HG03378 (cell line): ENCODE measurements at regions not wholly inside any gene's neighbourhood (a gene's known extent, or its start where the extent isn't known, plus 50 kb on each side); places are given as distances from the start of the nearest gene placed in this dataset.
"Not testable (repeated sequence)": the region's sequence is repeated elsewhere in the genome, so short reads cannot be mapped to it uniquely, and the experiment has no call there.

Experiments
- ATAC-seq: cut with Tn5 transposase; IDR thresholded peaks from one replicate; pipeline ENCODE4 v1.9.1; 2021; ENCODE audit warnings: mild to moderate bottlenecking, moderate library complexity; ENCODE audit not compliant: unreplicated experiment

GRCh38 chr13:71382285-71382684 is 484.7 kb downstream of the DACH1 start:
- no peak for ATAC-seq

- ATAC-seq = no peak
Observed at GRCh38 chr13:71380191-71380590, 486.8 kb downstream of the DACH1 start.

GRCh38 chr13:71378961-71379905 is 487.8 kb downstream of the DACH1 start:
- no peak for ATAC-seq

GRCh38 chr13:71374471-71375049 is 492.4 kb downstream of the DACH1 start:
- ATAC-seq = no peak

- ATAC-seq = no peak
Observed at GRCh38 chr13:71368336-71368735, 498.7 kb downstream of the DACH1 start.

GRCh38 chr13:71360041-71360440 is 507.0 kb downstream of the DACH1 start:
- no peak for ATAC-seq

- ATAC-seq = no peak
Observed at GRCh38 chr13:71359641-71360040, 507.4 kb downstream of the DACH1 start.

GRCh38 chr13:71358218-71358617 is 508.8 kb downstream of the DACH1 start:
- no peak for ATAC-seq

GRCh38 chr13:71355010-71355409 is 512.0 kb downstream of the DACH1 start:
- no peak for ATAC-seq

- ATAC-seq = no peak
Observed at GRCh38 chr13:71350886-71351285, 516.1 kb downstream of the DACH1 start.

- not testable (repeated sequence) for ATAC-seq
Observed at GRCh38 chr13:71345856-71346255, 521.1 kb downstream of the DACH1 start.

- ATAC-seq = no peak
Observed at GRCh38 chr13:71339736-71340135, 527.3 kb downstream of the DACH1 start.

GRCh38 chr13:71339005-71339404 is 528.0 kb downstream of the DACH1 start:
- no peak for ATAC-seq

- ATAC-seq = no peak
Observed at GRCh38 chr13:71338070-71338469, 528.9 kb downstream of the DACH1 start.

GRCh38 chr13:71327266-71327665 is 539.7 kb downstream of the DACH1 start:
- no peak for ATAC-seq

- no peak for ATAC-seq
Observed at GRCh38 chr13:71325556-71325955, 541.4 kb downstream of the DACH1 start.

- ATAC-seq = no peak
Observed at GRCh38 chr13:71323266-71323665, 543.7 kb downstream of the DACH1 start.

- no peak for ATAC-seq
Observed at GRCh38 chr13:71320452-71320851, 546.6 kb downstream of the DACH1 start.

- ATAC-seq = no peak
Observed at GRCh38 chr13:71316792-71317363, 550.1 kb downstream of the DACH1 start.

GRCh38 chr13:71312923-71313322 is 554.1 kb downstream of the DACH1 start:
- ATAC-seq = no peak

GRCh38 chr13:71309905-71310304 is 557.1 kb downstream of the DACH1 start:
- no peak for ATAC-seq

GRCh38 chr13:71306821-71307220 is 560.2 kb downstream of the DACH1 start:
- ATAC-seq = no peak
